Chondrocyte (in vitro differentiated cells): ENCODE measurements at regions not wholly inside any gene's neighbourhood (a gene's known extent, or its start where the extent isn't known, plus 50 kb on each side); places are given as distances from the start of the nearest gene placed in this dataset.

ENCODE experiments used
- DNase-seq: peaks from one replicate; pipeline ENCODE4 v3.0.0; 2021; ENCODE audit warnings: mixed read lengths, low spot score
- H3K27ac Mint-ChIP-seq: one replicate; pipeline ENCODE4 v1.8.0; 2021; ENCODE audit warnings: mild to moderate bottlenecking, moderate library complexity, mixed read lengths; ENCODE audit not compliant: unreplicated experiment
- H3K27me3 Mint-ChIP-seq: 2 replicates; pipeline ENCODE4 v1.8.0; 2021; ENCODE audit warnings: low read depth, mixed read lengths
- H3K36me3 Mint-ChIP-seq: 2 replicates; pipeline ENCODE4 v1.8.0; 2021; ENCODE audit warnings: low read depth, mixed read lengths
- H3K4me1 Mint-ChIP-seq: 2 replicates; pipeline ENCODE4 v1.8.0; 2021; ENCODE audit warnings: low read depth, mild to moderate bottlenecking, mixed read lengths
- H3K4me3 Mint-ChIP-seq: one replicate; pipeline ENCODE4 v1.8.0; 2021; ENCODE audit warnings: mild to moderate bottlenecking, moderate library complexity, mixed read lengths; ENCODE audit not compliant: unreplicated experiment
- H3K9me3 Mint-ChIP-seq: 2 replicates; pipeline ENCODE4 v1.8.0; 2021; ENCODE audit warnings: low read depth, mixed read lengths
- TF ChIP-seq, protein P1 (sequence below): fragments of 200-600 bp; sonication (generic); IDR thresholded peaks from 2 replicates; pipeline ENCODE4 v1.5.0; 2021; ENCODE audit warnings: antibody characterized with exemption, mild to moderate bottlenecking, moderate library complexity

- Mint-ChIP-seq H3K27ac (no peak overlapping the region), H3K4me1 (peaks cover 34% of the 10 kb centered on the region), H3K27me3 (no peaks in the 10 kb centered on the region), H3K36me3 (no peaks in the 10 kb centered on the region), H3K4me3 (no peak overlapping the region), H3K9me3 (peaks cover 2% of the 10 kb centered on the region)
- TF ChIP-seq, protein P1, sequence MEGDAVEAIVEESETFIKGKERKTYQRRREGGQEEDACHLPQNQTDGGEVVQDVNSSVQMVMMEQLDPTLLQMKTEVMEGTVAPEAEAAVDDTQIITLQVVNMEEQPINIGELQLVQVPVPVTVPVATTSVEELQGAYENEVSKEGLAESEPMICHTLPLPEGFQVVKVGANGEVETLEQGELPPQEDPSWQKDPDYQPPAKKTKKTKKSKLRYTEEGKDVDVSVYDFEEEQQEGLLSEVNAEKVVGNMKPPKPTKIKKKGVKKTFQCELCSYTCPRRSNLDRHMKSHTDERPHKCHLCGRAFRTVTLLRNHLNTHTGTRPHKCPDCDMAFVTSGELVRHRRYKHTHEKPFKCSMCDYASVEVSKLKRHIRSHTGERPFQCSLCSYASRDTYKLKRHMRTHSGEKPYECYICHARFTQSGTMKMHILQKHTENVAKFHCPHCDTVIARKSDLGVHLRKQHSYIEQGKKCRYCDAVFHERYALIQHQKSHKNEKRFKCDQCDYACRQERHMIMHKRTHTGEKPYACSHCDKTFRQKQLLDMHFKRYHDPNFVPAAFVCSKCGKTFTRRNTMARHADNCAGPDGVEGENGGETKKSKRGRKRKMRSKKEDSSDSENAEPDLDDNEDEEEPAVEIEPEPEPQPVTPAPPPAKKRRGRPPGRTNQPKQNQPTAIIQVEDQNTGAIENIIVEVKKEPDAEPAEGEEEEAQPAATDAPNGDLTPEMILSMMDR, result no peak
- no peak for DNase-seq
These were observed 302.1 kb downstream of the CSNK1G3 start for GRCh38 chr5:123813937-123814624.

- TF ChIP-seq, protein P1, result no peak
- Mint-ChIP-seq H3K36me3 (no peaks in the 10 kb centered on the region), H3K27me3 (no peaks in the 10 kb centered on the region), H3K27ac (no peak overlapping the region), H3K9me3 (peaks cover 2% of the 10 kb centered on the region), H3K4me3 (no peak overlapping the region), H3K4me1 (peaks cover 42% of the 10 kb centered on the region)
- DNase-seq, result no peak
These were observed 301.3 kb downstream of the CSNK1G3 start for GRCh38 chr5:123813264-123813663.

DNA sequence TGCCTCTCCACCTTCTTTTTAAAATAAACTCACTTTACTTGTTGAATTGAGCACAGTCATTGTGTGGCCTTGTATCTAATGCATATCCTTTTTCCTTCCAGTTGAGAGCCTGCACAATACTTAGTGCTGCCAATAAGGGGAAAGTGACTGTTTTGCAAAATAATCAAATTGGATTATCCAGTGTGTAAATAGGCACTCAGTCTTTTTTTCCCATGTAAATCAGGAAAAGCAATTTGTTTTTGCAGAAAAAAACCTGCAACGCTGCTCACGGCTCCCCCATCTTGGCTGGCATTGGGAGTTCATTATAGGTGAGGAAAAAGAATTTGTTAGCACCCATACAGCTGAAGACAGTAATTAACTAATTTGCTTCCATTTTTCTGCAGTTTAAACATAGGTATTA is 299.9 kb downstream of the CSNK1G3 start:
- H3K27me3 Mint-ChIP-seq, result no peaks in the 10 kb centered on the region
- H3K36me3 Mint-ChIP-seq, result no peaks in the 10 kb centered on the region
- TF ChIP-seq, protein P1, result no peak
- H3K4me1 Mint-ChIP-seq, result peaks cover 51% of the 10 kb centered on the region
- no peak overlapping the region for H3K27ac Mint-ChIP-seq
- H3K4me3 Mint-ChIP-seq, result no peak overlapping the region
- DNase-seq, result no peak
- H3K9me3 Mint-ChIP-seq, result peaks cover 2% of the 10 kb centered on the region

- TF ChIP-seq, protein P1, result no peak
- peaks cover 53% of the 10 kb centered on the region for H3K4me1 Mint-ChIP-seq
- H3K27ac Mint-ChIP-seq, result no peak overlapping the region
- H3K36me3 Mint-ChIP-seq, result no peaks in the 10 kb centered on the region
- peaks cover 2% of the 10 kb centered on the region for H3K9me3 Mint-ChIP-seq
- no peak overlapping the region for H3K4me3 Mint-ChIP-seq
- no peaks in the 10 kb centered on the region for H3K27me3 Mint-ChIP-seq
- DNase-seq, result no peak
These were observed 298.9 kb downstream of the CSNK1G3 start for GRCh38 chr5:123810746-123811340.

GRCh38 chr5:123810253-123810652 is 298.3 kb downstream of the CSNK1G3 start:
- Mint-ChIP-seq H3K4me3 (no peak overlapping the region), H3K9me3 (no peaks in the 10 kb centered on the region), H3K27me3 (no peaks in the 10 kb centered on the region), H3K27ac (no peak overlapping the region), H3K4me1 (peaks cover 53% of the 10 kb centered on the region), H3K36me3 (no peaks in the 10 kb centered on the region)
- TF ChIP-seq, protein P1, result no peak
- no peak for DNase-seq
